ENCODE measurements at regions not wholly inside any gene's neighbourhood (a gene's known extent, or its start where the extent isn't known, plus 50 kb on each side); places are given as distances from the start of the nearest gene placed in this dataset.

GRCh38 chr6:102411796-102412195 is 1018.3 kb downstream of the GRIK2 start:
- H3K4me2 ChIP-seq (ENCODE audit: low read length, poor library complexity, severe bottlenecking), result no peak overlapping the region
- no peak for DNase-seq
- no peak overlapping the region for H3K14ac ChIP-seq (ENCODE audit: low read length in 2 of 2)
- 77% methylated on average over 1 of the region's 3 CpGs for WGBS
- no peak overlapping the region for H3K4me3 ChIP-seq (ENCODE audit: insufficient read depth in 1 of 2, low read depth in 1 of 2, low read length in 2 of 2)
- H3K4ac ChIP-seq (ENCODE audit: low read depth in 1 of 2, low read length in 2 of 2), result no peak overlapping the region
- no peaks in the 10 kb centered on the region for H3K4me1 ChIP-seq (ENCODE audit: control insufficient read depth, insufficient read depth, low read depth, low read length)
- no peak overlapping the region for H2BK5ac ChIP-seq (ENCODE audit: low read depth, low read length, poor library complexity, severe bottlenecking)
- no peak overlapping the region for H2BK15ac ChIP-seq (ENCODE audit: low read depth, poor library complexity, severe bottlenecking)
- no peaks in the 10 kb centered on the region for H3K79me1 ChIP-seq (replicated peaks; ENCODE audit: low read length, poor library complexity, severe bottlenecking)
- no peaks in the 10 kb centered on the region for H3K36me3 ChIP-seq (ENCODE audit: control insufficient read depth in 1 of 2, insufficient read depth in 2 of 2, low read depth in 1 of 2, low read length in 2 of 2)
- H4K91ac ChIP-seq (ENCODE audit: low read length), result no peak overlapping the region
- peaks cover 20% of the 10 kb centered on the region for H3K9me3 ChIP-seq (ENCODE audit: control insufficient read depth, low read length)
- H2BK12ac ChIP-seq (ENCODE audit: low read length in 2 of 2), result no peak overlapping the region
- H3K27me3 ChIP-seq (ENCODE audit: control insufficient read depth in 1 of 2, insufficient read depth in 1 of 2, low read length in 2 of 2), result no peaks in the 10 kb centered on the region
- H3K18ac ChIP-seq (ENCODE audit: low read depth in 1 of 2, low read length in 2 of 2), result no peak overlapping the region
- no peak overlapping the region for H3K9ac ChIP-seq (ENCODE audit: low read length)
- H4K8ac ChIP-seq (ENCODE audit: low read length), result no peak overlapping the region
- H3K23ac ChIP-seq (ENCODE audit: low read length in 2 of 2), result no peak overlapping the region
- no peak overlapping the region for H2BK120ac ChIP-seq (ENCODE audit: low read depth, low read length)
- no peak overlapping the region for H2AFZ ChIP-seq (ENCODE audit: low read depth, low read length)
- H2AK5ac ChIP-seq (ENCODE audit: low read length, severe bottlenecking), result no peak overlapping the region
- no peak overlapping the region for H3K27ac ChIP-seq (ENCODE audit: low read length, poor library complexity, severe bottlenecking)

GRCh38 chr6:102407886-102408741 is 1014.6 kb downstream of the GRIK2 start:
- Histone ChIP-seq H3K9me3 (ENCODE audit: control insufficient read depth, low read length) (peaks cover 12% of the 10 kb centered on the region), H2BK15ac (ENCODE audit: low read depth, poor library complexity, severe bottlenecking) (no peak overlapping the region), H3K27ac (ENCODE audit: low read length, poor library complexity, severe bottlenecking) (no peak overlapping the region), H2AFZ (ENCODE audit: low read depth, low read length) (no peak overlapping the region), H3K27me3 (ENCODE audit: control insufficient read depth in 1 of 2, insufficient read depth in 1 of 2, low read length in 2 of 2) (no peaks in the 10 kb centered on the region), H3K4me2 (ENCODE audit: low read length, poor library complexity, severe bottlenecking) (no peak overlapping the region), H4K91ac (ENCODE audit: low read length) (no peak overlapping the region), H3K23ac (ENCODE audit: low read length in 2 of 2) (no peak overlapping the region), H3K4me1 (ENCODE audit: control insufficient read depth, insufficient read depth, low read depth, low read length) (no peaks in the 10 kb centered on the region), H3K14ac (ENCODE audit: low read length in 2 of 2) (no peak overlapping the region), H3K18ac (ENCODE audit: low read depth in 1 of 2, low read length in 2 of 2) (no peak overlapping the region), H3K79me1 (replicated peaks; ENCODE audit: low read length, poor library complexity, severe bottlenecking) (no peaks in the 10 kb centered on the region), H3K4me3 (ENCODE audit: insufficient read depth in 1 of 2, low read depth in 1 of 2, low read length in 2 of 2) (no peak overlapping the region), H3K4ac (ENCODE audit: low read depth in 1 of 2, low read length in 2 of 2) (no peak overlapping the region), H2BK12ac (ENCODE audit: low read length in 2 of 2) (no peak overlapping the region), H2BK120ac (ENCODE audit: low read depth, low read length) (no peak overlapping the region), H2BK5ac (ENCODE audit: low read depth, low read length, poor library complexity, severe bottlenecking) (no peak overlapping the region), H3K36me3 (ENCODE audit: control insufficient read depth in 1 of 2, insufficient read depth in 2 of 2, low read depth in 1 of 2, low read length in 2 of 2) (no peaks in the 10 kb centered on the region), H3K9ac (ENCODE audit: low read length) (no peak overlapping the region), H2AK5ac (ENCODE audit: low read length, severe bottlenecking) (no peak overlapping the region), H4K8ac (ENCODE audit: low read length) (no peak overlapping the region)
- no peak for DNase-seq
- 71% methylated on average over 3 of the region's 4 CpGs for WGBS

GRCh38 chr6:102405860-102406259 is 1012.4 kb downstream of the GRIK2 start:
- Histone ChIP-seq H3K27ac (ENCODE audit: low read length, poor library complexity, severe bottlenecking) (no peak overlapping the region), H3K9me3 (ENCODE audit: control insufficient read depth, low read length) (peaks cover 9% of the 10 kb centered on the region), H3K4ac (ENCODE audit: low read depth in 1 of 2, low read length in 2 of 2) (no peak overlapping the region), H3K4me3 (ENCODE audit: insufficient read depth in 1 of 2, low read depth in 1 of 2, low read length in 2 of 2) (no peak overlapping the region), H2AK5ac (ENCODE audit: low read length, severe bottlenecking) (no peak overlapping the region), H3K79me1 (replicated peaks; ENCODE audit: low read length, poor library complexity, severe bottlenecking) (no peaks in the 10 kb centered on the region), H2BK15ac (ENCODE audit: low read depth, poor library complexity, severe bottlenecking) (no peak overlapping the region), H3K14ac (ENCODE audit: low read length in 2 of 2) (no peak overlapping the region), H3K4me1 (ENCODE audit: control insufficient read depth, insufficient read depth, low read depth, low read length) (no peaks in the 10 kb centered on the region), H4K91ac (ENCODE audit: low read length) (no peak overlapping the region), H3K18ac (ENCODE audit: low read depth in 1 of 2, low read length in 2 of 2) (no peak overlapping the region), H2AFZ (ENCODE audit: low read depth, low read length) (no peak overlapping the region), H2BK5ac (ENCODE audit: low read depth, low read length, poor library complexity, severe bottlenecking) (no peak overlapping the region), H3K36me3 (ENCODE audit: control insufficient read depth in 1 of 2, insufficient read depth in 2 of 2, low read depth in 1 of 2, low read length in 2 of 2) (no peaks in the 10 kb centered on the region), H3K23ac (ENCODE audit: low read length in 2 of 2) (no peak overlapping the region), H2BK12ac (ENCODE audit: low read length in 2 of 2) (no peak overlapping the region), H3K4me2 (ENCODE audit: low read length, poor library complexity, severe bottlenecking) (no peak overlapping the region), H2BK120ac (ENCODE audit: low read depth, low read length) (no peak overlapping the region), H3K27me3 (ENCODE audit: control insufficient read depth in 1 of 2, insufficient read depth in 1 of 2, low read length in 2 of 2) (no peaks in the 10 kb centered on the region), H4K8ac (ENCODE audit: low read length) (no peak overlapping the region), H3K9ac (ENCODE audit: low read length) (no peak overlapping the region)
- DNase-seq, result no peak
- no CpG with 5 or more reads among the region's 1 CpG for WGBS

GRCh38 chr6:102402635-102403329 is 1009.3 kb downstream of the GRIK2 start:
- Histone ChIP-seq H2BK12ac (ENCODE audit: low read length in 2 of 2) (no peak overlapping the region), H3K9ac (ENCODE audit: low read length) (no peak overlapping the region), H3K4me2 (ENCODE audit: low read length, poor library complexity, severe bottlenecking) (no peak overlapping the region), H3K14ac (ENCODE audit: low read length in 2 of 2) (no peak overlapping the region), H3K27me3 (ENCODE audit: control insufficient read depth in 1 of 2, insufficient read depth in 1 of 2, low read length in 2 of 2) (no peaks in the 10 kb centered on the region), H2BK5ac (ENCODE audit: low read depth, low read length, poor library complexity, severe bottlenecking) (no peak overlapping the region), H3K18ac (ENCODE audit: low read depth in 1 of 2, low read length in 2 of 2) (no peak overlapping the region), H2BK120ac (ENCODE audit: low read depth, low read length) (no peak overlapping the region), H4K8ac (ENCODE audit: low read length) (no peak overlapping the region), H3K4me3 (ENCODE audit: insufficient read depth in 1 of 2, low read depth in 1 of 2, low read length in 2 of 2) (no peak overlapping the region), H3K4ac (ENCODE audit: low read depth in 1 of 2, low read length in 2 of 2) (no peak overlapping the region), H3K23ac (ENCODE audit: low read length in 2 of 2) (no peak overlapping the region), H2AK5ac (ENCODE audit: low read length, severe bottlenecking) (no peak overlapping the region), H3K4me1 (ENCODE audit: control insufficient read depth, insufficient read depth, low read depth, low read length) (no peaks in the 10 kb centered on the region), H3K27ac (ENCODE audit: low read length, poor library complexity, severe bottlenecking) (no peak overlapping the region), H2BK15ac (ENCODE audit: low read depth, poor library complexity, severe bottlenecking) (no peak overlapping the region), H3K9me3 (ENCODE audit: control insufficient read depth, low read length) (peaks cover 12% of the 10 kb centered on the region), H4K91ac (ENCODE audit: low read length) (no peak overlapping the region), H2AFZ (ENCODE audit: low read depth, low read length) (no peak overlapping the region), H3K36me3 (ENCODE audit: control insufficient read depth in 1 of 2, insufficient read depth in 2 of 2, low read depth in 1 of 2, low read length in 2 of 2) (no peaks in the 10 kb centered on the region), H3K79me1 (replicated peaks; ENCODE audit: low read length, poor library complexity, severe bottlenecking) (no peaks in the 10 kb centered on the region)
- no peak for DNase-seq
- no CpG with 5 or more reads among the region's 2 CpGs for WGBS

Data from mesenchymal stem cell (in vitro differentiated cells and primary cell).